ENCODE measurements at regions not wholly inside any gene's neighbourhood (a gene's known extent, or its start where the extent isn't known, plus 50 kb on each side); places are given as distances from the start of the nearest gene placed in this dataset.

- no peak for TF ChIP-seq TEAD4 (IDR thresholded peaks at IDR 0.05)
- TF ChIP-seq, protein P1, sequence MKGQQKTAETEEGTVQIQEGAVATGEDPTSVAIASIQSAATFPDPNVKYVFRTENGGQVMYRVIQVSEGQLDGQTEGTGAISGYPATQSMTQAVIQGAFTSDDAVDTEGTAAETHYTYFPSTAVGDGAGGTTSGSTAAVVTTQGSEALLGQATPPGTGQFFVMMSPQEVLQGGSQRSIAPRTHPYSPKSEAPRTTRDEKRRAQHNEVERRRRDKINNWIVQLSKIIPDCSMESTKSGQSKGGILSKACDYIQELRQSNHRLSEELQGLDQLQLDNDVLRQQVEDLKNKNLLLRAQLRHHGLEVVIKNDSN (IDR thresholded peaks at IDR 0.05) = no peak
- no peak for TF ChIP-seq TCF12 (IDR thresholded peaks at IDR 0.05; ENCODE audit: low read depth)
- no peak for TF ChIP-seq REST (IDR thresholded peaks at IDR 0.05; ENCODE audit: low read depth)
- no peak for TF ChIP-seq EP300 (IDR thresholded peaks at IDR 0.05; ENCODE audit: borderline replicate concordance)
- no peak for TF ChIP-seq RAD21 (IDR thresholded peaks at IDR 0.05; ENCODE audit: low read depth)
- no peak for TF ChIP-seq FOXM1 (IDR thresholded peaks at IDR 0.05; ENCODE audit: borderline replicate concordance, low read depth)
- TF ChIP-seq CREB1 (IDR thresholded peaks at IDR 0.05; ENCODE audit: low read depth) = no peak
- no peak for TF ChIP-seq YY1 (IDR thresholded peaks at IDR 0.05; ENCODE audit: low read depth)
- no peak for TF ChIP-seq CEBPB (IDR thresholded peaks at IDR 0.05)
- no peak for TF ChIP-seq TAF1 (IDR thresholded peaks at IDR 0.05; ENCODE audit: low read depth)
- TF ChIP-seq NFIC (IDR thresholded peaks at IDR 0.05) = no peak
- no peak for TF ChIP-seq EGR1 (IDR thresholded peaks at IDR 0.05)
Observed at GRCh38 chr6:103862297-103862696, 997.4 kb downstream of the HACE1 start.

Measured in Ishikawa (cell line).